Muscle of back (tissue), 3 donors: ENCODE measurements at regions not wholly inside any gene's neighbourhood (a gene's known extent, or its start where the extent isn't known, plus 50 kb on each side); places are given as distances from the start of the nearest gene placed in this dataset.
"Not testable (repeated sequence)": the region's sequence is repeated elsewhere in the genome, so short reads cannot be mapped to it uniquely, and the experiment has no call there.

ENCODE experiments used
- DNase-seq, 3 donors: peaks; one replicate each; pipeline versions ENCODE4 v3.0.0 to v3.0.0-alpha.2; 2013

GRCh38 chr5:54404568-54404967, 50.9 kb upstream of the HSPB3 start:
- no peak for DNase-seq

- DNase-seq: no peak
Observed at GRCh38 chr5:54403885-54404416, 51.5 kb upstream of the HSPB3 start.

DNA sequence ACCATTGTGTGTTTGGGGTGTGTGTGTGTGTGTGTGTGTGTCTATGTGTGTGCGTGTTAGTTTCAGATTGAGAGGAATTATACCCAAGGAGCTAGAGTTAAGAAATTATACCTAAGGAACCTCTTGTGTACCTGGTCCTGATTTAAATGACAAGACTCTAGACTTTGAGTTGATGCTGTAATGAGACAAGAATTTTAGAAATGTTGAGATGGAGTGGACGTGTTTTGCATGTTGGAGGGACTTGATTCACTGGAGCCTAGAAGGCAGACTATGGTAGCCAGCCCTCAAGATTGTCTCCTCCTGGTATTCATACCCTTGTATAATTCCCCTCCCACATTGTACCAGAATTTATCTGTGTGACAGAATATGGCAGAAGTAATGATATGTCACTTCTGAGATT, 52.4 kb upstream of the HSPB3 start:
- no peak for DNase-seq

- DNase-seq: no peak
Observed at GRCh38 chr5:54401515-54401914, 54.0 kb upstream of the HSPB3 start.

GRCh38 chr5:54398191-54398590, 57.3 kb upstream of the HSPB3 start:
- DNase-seq: no peak

GRCh38 chr5:54397420-54397819, 58.1 kb upstream of the HSPB3 start:
- DNase-seq: no peak

- DNase-seq: not testable (repeated sequence)
Observed at GRCh38 chr5:54393007-54393406, 62.5 kb upstream of the HSPB3 start.

DNA sequence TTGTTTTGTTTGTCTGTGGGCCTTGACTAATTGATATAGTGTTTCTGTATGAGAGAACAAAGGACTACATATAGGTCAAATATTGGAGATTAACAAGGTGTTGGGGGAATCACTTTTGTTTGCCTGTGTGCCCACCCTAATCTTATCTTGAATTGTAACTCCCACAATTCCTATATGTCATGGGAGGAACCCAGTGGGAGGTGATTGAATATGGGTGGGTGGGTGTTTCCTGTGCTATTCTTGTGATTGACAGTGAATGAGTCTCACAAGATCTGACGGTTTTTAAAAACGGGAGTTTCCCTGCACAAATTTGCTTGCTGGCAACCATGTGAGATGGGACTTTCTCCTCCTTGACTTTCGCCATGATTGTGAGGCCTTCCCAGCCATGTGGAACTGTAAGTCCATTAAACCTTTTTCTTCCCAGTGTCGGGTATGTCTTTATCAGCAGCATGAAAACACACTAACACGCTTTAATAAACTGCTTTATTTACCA, 64.9 kb upstream of the HSPB3 start:
- no peak for DNase-seq

GRCh38 chr5:54390015-54390414, 65.5 kb upstream of the HSPB3 start:
- peak; percentile 76 to 91 (median 81) for DNase-seq

GRCh38 chr5:54389399-54389798, 66.1 kb upstream of the HSPB3 start:
- not testable (repeated sequence) for DNase-seq

DNA sequence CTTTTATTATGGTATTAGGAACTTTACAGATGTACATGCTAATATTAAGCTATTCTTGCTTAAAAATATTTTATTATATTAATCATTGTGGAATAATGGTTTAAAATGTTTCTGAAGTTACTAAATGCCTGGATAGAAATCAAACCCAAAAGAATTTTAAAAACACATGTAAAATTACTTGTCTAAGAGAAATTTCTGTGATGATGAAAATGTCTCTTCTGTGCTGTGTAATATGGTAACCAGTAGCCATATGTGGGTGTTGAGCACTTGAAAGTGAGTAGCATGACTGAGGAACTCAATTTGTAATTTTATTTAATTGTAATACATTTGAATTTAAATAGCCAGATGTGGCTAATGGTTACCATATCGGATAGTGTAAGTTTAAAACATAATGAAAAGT, 66.7 kb upstream of the HSPB3 start:
- DNase-seq: no peak

- DNase-seq: peak; percentile 63 to 86 (median 78)
Observed at GRCh38 chr5:54388409-54388808, 67.1 kb upstream of the HSPB3 start.

DNA sequence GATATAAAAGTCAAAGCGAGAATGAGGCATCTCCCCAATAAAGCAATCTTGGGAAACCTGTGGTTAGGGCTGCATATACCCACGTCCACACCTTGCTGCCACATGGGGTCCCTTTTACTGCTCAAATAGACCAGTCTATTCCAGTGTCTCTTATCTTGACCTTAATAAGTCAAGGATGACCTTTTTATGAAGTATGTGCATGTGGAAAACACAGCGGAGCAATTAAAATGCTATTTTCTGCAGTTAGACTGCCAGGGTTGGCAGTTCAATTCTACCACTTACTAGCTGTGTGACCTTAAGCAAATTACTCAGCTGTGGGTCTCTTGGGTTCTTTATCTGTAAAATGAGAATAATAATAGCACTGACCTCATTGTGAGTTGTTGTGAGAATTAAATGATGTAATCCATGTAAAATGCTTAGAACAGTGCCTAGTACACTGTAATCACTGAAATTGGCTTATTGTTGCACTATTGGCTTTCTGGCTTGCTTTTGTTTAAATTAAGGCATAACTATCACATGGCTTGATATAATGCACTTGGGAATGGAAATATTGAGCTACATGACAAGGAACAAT, 67.8 kb upstream of the HSPB3 start:
- peak; percentile 40 to 72 (median 54) for DNase-seq

- peak in 1 of 3 donors; percentile 21 for DNase-seq
Observed at GRCh38 chr5:54387031-54387430, 68.5 kb upstream of the HSPB3 start.

DNA sequence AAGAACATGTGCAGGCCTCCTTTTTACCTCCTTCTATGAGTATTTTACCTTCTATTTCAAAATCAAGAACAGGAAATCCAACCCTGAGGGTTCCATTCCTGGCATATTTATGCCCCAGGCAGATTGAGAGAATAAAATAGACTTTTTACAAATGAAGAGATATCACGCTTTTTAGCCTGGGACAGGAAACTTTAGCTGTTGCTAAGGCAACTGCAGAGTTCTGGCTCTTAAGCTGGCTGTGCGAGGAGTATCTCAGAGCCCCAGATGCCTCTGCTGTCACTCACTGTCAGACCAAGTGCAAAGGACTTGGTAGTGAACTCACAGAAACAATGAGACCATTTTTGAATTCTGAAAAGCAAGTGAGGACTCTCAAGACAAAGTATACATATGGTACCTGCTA, 69.5 kb upstream of the HSPB3 start:
- peak in 1 of 3 donors; percentile 36 for DNase-seq

GRCh38 chr5:54384356-54384933, 71.1 kb upstream of the HSPB3 start:
- DNase-seq: no peak

DNA sequence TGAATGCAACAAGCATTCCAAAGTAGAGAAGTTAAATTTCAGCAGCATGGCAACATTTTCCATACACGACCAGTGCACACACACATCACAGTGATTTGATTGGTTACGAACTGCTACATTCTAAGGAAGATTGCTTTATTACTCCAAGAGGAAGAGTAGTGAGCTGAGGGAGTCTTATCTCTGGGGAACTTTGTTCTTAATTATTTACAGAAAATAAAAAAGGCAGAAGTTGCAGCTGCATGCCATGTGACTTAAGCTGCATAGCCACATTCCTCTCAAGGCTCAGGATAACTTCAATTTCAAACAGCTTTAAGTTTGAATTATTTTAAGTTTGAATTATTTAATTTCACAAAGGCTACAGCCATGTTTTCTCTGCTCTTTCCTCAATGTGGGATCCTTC, 71.6 kb upstream of the HSPB3 start:
- no peak for DNase-seq

DNA sequence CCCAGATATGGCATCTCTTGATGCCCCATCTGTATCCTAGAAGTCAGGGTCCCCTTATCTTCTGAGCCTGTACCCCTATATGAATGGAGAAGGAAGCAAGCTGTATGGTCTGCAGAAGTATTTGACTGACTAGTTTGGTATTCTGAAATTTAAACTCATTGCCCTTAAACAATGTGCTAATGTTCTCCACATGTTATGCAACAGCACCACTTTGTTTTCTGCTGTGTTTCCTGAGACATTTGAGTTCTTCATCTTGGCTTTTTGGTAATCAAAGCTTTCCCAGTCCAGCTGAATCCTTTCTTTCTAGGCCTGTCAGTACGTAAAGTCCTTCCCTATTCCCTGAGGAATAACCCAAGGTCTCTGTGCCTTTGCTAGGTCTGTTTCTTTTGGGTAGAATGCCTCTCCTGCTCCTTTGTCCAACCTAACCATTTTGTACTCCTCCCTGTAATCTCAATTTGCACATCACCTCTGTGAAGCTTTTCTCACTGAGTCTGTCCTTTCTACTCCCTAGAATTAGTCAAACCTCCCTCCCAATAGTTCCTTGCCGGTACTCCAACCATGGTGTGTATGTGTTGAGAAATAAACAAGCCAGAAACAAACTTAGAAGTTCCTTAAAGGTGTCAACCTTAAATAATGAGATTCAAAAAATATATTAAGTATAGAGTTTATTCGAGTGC, 72.1 kb upstream of the HSPB3 start:
- no peak for DNase-seq

DNA sequence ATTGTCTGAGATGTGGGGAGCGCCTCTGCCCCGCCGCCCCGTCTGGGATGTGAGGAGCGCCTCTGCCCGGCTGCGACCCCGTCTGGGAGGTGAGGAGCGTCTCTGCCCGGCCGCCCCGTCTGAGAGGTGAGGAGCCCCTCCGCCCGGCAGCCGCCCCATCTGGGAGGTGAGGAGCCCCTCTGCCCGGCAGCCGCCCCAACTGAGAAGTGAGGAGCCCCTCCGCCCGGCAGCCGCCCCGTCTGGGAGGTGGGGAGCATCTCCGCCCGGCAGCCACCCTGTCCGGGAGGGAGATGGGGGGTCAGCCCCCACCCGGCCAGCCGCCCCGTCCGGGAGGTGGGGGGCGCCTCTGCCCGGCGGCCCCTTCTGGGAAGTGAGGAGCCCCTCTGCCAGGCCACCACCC, 70.9 kb upstream of the ARL15 start:
- not testable (repeated sequence) for DNase-seq

GRCh38 chr5:54379590-54379989, 69.2 kb upstream of the ARL15 start:
- DNase-seq: no peak

- DNase-seq: no peak
Observed at GRCh38 chr5:54378707-54379106, 68.3 kb upstream of the ARL15 start.

GRCh38 chr5:54377339-54377738, 67.0 kb upstream of the ARL15 start:
- DNase-seq: not testable (repeated sequence)

DNA sequence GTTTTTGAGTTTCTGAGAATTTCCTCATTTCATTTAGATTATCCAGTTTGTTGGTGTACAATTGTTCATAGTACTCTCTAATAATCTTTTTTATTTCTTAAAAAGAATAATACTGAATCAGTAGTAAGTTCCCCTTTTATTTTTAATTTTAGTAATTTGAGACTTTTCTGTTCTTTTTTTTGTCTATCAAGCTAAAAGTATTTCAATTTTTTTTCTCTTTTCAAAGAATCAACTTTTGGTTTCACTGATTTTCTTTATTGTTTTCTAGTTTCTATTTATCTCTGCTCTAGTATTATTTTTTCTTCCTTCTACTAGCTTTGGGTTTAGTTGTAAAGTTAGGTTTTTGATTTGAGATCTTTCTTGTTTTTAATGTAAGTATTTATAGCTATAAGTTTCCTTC, 60.6 kb upstream of the ARL15 start:
- no peak for DNase-seq
